Gastroesophageal sphincter (tissue), 4 donors: ENCODE measurements at regions not wholly inside any gene's neighbourhood (a gene's known extent, or its start where the extent isn't known, plus 50 kb on each side); places are given as distances from the start of the nearest gene placed in this dataset.

Source experiments
- ATAC-seq: fragments of 150-250 bp; one replicate; pipeline ENCODE4 v1.9.1; 2016; ENCODE audit warnings: mild to moderate bottlenecking, moderate library complexity
- H3K27ac ChIP-seq, 4 donors: fragments of 200-600 bp; sonication (generic) in 3 of 4; 1 replicate in 3 of 4; 2 replicates in 1 of 4; pipeline ENCODE4 v1.5.1; 2016 to 2019
- H3K27me3 ChIP-seq: fragments of 200-600 bp; sonication (generic); one replicate; pipeline ENCODE4 v1.5.1; 2019
- H3K36me3 ChIP-seq, 2 donors: fragments of 200-600 bp; sonication (generic); one replicate each; pipeline ENCODE4 v1.5.1; 2019; ENCODE audit warnings: control low read depth in 1 of 2
- H3K4me1 ChIP-seq, 3 donors: fragments of 200-600 bp; sonication (generic); 1 replicate in 2 of 3; 2 replicates in 1 of 3; pipeline ENCODE4 v1.5.1; 2016 to 2019; ENCODE audit warnings: control low read depth in 2 of 3
- H3K4me3 ChIP-seq, 2 donors: fragments of 200-600 bp; sonication (generic); one replicate each; pipeline ENCODE4 v1.5.1; 2019; ENCODE audit warnings: mild to moderate bottlenecking in 1 of 2, moderate library complexity in 1 of 2
- H3K9me3 ChIP-seq, 3 donors: fragments of 200-600 bp; sonication (generic); one replicate each; pipeline ENCODE4 v1.5.1; 2017 to 2019; ENCODE audit warnings: control low read depth in 2 of 3
- CTCF ChIP-seq, 4 experiments: fragments of 200-600 bp in 2 of 4; fragments of 450-650 bp in 2 of 4; sonication (generic) in 1 of 4; IDR thresholded peaks; one replicate each; pipeline ENCODE4 v1.5.1; 2017 to 2019; ENCODE audit warnings: antibody characterized with exemption in 4 of 4, mild to moderate bottlenecking in 2 of 4, moderate library complexity in 2 of 4
- EP300 ChIP-seq: sonication (generic); formaldehyde crosslinking; IDR thresholded peaks from one replicate; pipeline ENCODE4 v1.6.1; 2017; ENCODE audit warnings: antibody characterized with exemption, mild to moderate bottlenecking
- POLR2A ChIP-seq, 2 donors: fragments of 450-650 bp; IDR thresholded peaks; one replicate each; pipeline ENCODE4 v1.6.1; 2017; ENCODE audit warnings: antibody characterized with exemption in 2 of 2, mild to moderate bottlenecking in 2 of 2, moderate library complexity in 1 of 2
- POLR2AphosphoS5 ChIP-seq: sonication (generic); formaldehyde crosslinking; IDR thresholded peaks from one replicate; pipeline ENCODE4 v1.6.1; 2017; ENCODE audit warnings: antibody characterized with exemption
- WGBS, 2 donors: methylation state at CpG; one replicate each; pipeline ENCODE4 v1.1.5; 2018; ENCODE audit warnings: low coverage in 1 of 2; 5-methylcytosine and 5-hydroxymethylcytosine counted together

- Histone ChIP-seq H3K27me3 (no peaks in the 10 kb centered on the region), H3K4me1 (no peaks in the 10 kb centered on the region), H3K9me3 (no peaks in the 10 kb centered on the region), H3K4me3 (no peak overlapping the region), H3K27ac (no peak overlapping the region), H3K36me3 (no peaks in the 10 kb centered on the region)
- no peak for ATAC-seq
- WGBS, 2 donors, result 42 to 58% methylated on average over 1 to 2 of the region's 2 CpGs
- no peak for TF ChIP-seq EP300
Observed at GRCh38 chr3:101992863-101993262, 143.5 kb downstream of the NFKBIZ start.

- 86 to 90% methylated on average over 3 of the region's 3 CpGs for WGBS, 2 donors
Observed at GRCh38 chr3:101994386-101994785, 145.1 kb downstream of the NFKBIZ start.

GRCh38 chr3:101995371-101996046, 146.2 kb downstream of the NFKBIZ start:
- no peak overlapping the region for H3K4me3 ChIP-seq
- no peaks in the 10 kb centered on the region for H3K27me3 ChIP-seq
- H3K9me3 ChIP-seq, result no peaks in the 10 kb centered on the region
- no peak for TF ChIP-seq CTCF (IDR thresholded peaks at IDR 0.05)
- H3K36me3 ChIP-seq, result no peaks in the 10 kb centered on the region
- no peak overlapping the region for H3K27ac ChIP-seq
- WGBS, 2 donors, result 33 to 42% methylated on average over 3 to 4 of the region's 4 CpGs
- no peaks in the 10 kb centered on the region for H3K4me1 ChIP-seq
- no peak for ATAC-seq

More at GRCh38 chr3:101994386-101994785, 145.1 kb downstream of the NFKBIZ start:
- Histone ChIP-seq H3K27ac (no peak overlapping the region), H3K36me3 (no peaks in the 10 kb centered on the region), H3K4me1 (no peaks in the 10 kb centered on the region), H3K27me3 (no peaks in the 10 kb centered on the region), H3K4me3 (no peak overlapping the region), H3K9me3 (no peaks in the 10 kb centered on the region)
- ATAC-seq, result no peak
- TF ChIP-seq CTCF (IDR thresholded peaks at IDR 0.05) (no peak), EP300 (no peak), POLR2AphosphoS5 (no peak), POLR2A (IDR thresholded peaks at IDR 0.05) (no peak)

GRCh38 chr3:101996832-101997231, 147.5 kb downstream of the NFKBIZ start:
- no peaks in the 10 kb centered on the region for H3K27me3 ChIP-seq

GRCh38 chr3:101998256-101998926, 149.1 kb downstream of the NFKBIZ start:
- no peak for ATAC-seq
- Histone ChIP-seq H3K4me1 (no peaks in the 10 kb centered on the region), H3K36me3 (no peaks in the 10 kb centered on the region), H3K27me3 (no peaks in the 10 kb centered on the region), H3K27ac (no peak overlapping the region), H3K4me3 (no peak overlapping the region), H3K9me3 (no peaks in the 10 kb centered on the region)
- TF ChIP-seq POLR2AphosphoS5, result no peak
- no peak for TF ChIP-seq CTCF (IDR thresholded peaks at IDR 0.05)
- TF ChIP-seq EP300, result no peak
- no peak for TF ChIP-seq POLR2A (IDR thresholded peaks at IDR 0.05)
- WGBS, 2 donors, result 91 to 100% methylated on average over 2 to 3 of the region's 3 CpGs

More at GRCh38 chr3:101996832-101997231, 147.5 kb downstream of the NFKBIZ start:
- H3K27ac ChIP-seq, result no peak overlapping the region
- no peaks in the 10 kb centered on the region for H3K4me1 ChIP-seq
- no peaks in the 10 kb centered on the region for H3K36me3 ChIP-seq
- TF ChIP-seq POLR2AphosphoS5 (no peak), EP300 (no peak), CTCF (IDR thresholded peaks at IDR 0.05) (no peak)
- 89 to 100% methylated on average over 1 of the region's 3 CpGs for WGBS, 2 donors
- ATAC-seq, result no peak
- no peaks in the 10 kb centered on the region for H3K9me3 ChIP-seq
- H3K4me3 ChIP-seq, result no peak overlapping the region
